B cell (primary cell): ENCODE measurements at regions not wholly inside any gene's neighbourhood (a gene's known extent, or its start where the extent isn't known, plus 50 kb on each side); places are given as distances from the start of the nearest gene placed in this dataset.

Experiments used
- EZH2 ChIP-seq: IDR thresholded peaks from 2 replicates; pipeline ENCODE4 v1.6.1; 2012; ENCODE audit warnings: borderline replicate concordance, low read depth, mild to moderate bottlenecking, moderate library complexity, low read length; ENCODE audit not compliant: insufficient read depth, poor library complexity, severe bottlenecking
- TF ChIP-seq, protein P1 (sequence below): fragments of 200-600 bp; IDR thresholded peaks from one replicate; pipeline ENCODE4 v1.8.0; 2022; ENCODE audit warnings: antibody characterized with exemption, mild to moderate bottlenecking

DNA sequence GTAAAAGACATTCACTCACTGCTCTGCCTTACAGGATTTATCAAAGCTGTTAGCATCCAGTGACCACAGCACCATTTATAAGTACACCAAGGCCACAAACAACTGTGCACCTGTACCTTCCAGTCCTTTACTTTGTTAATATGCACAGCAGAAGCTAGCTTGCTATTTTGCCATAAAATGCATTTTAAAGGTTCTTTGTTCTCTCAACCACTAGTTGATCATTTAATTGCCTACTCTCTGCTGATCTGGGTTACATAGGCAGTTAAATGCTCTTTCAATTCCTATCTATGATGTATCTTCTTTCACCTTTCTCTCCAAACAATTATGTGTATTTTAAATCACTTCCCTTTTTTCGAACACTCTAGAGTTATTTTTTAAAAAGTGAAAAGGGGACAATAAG lies 126.4 kb downstream of the SIPA1L2 start:
- TF ChIP-seq, protein P1, sequence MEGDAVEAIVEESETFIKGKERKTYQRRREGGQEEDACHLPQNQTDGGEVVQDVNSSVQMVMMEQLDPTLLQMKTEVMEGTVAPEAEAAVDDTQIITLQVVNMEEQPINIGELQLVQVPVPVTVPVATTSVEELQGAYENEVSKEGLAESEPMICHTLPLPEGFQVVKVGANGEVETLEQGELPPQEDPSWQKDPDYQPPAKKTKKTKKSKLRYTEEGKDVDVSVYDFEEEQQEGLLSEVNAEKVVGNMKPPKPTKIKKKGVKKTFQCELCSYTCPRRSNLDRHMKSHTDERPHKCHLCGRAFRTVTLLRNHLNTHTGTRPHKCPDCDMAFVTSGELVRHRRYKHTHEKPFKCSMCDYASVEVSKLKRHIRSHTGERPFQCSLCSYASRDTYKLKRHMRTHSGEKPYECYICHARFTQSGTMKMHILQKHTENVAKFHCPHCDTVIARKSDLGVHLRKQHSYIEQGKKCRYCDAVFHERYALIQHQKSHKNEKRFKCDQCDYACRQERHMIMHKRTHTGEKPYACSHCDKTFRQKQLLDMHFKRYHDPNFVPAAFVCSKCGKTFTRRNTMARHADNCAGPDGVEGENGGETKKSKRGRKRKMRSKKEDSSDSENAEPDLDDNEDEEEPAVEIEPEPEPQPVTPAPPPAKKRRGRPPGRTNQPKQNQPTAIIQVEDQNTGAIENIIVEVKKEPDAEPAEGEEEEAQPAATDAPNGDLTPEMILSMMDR: no peak
- no peak for TF ChIP-seq EZH2
